ENCODE measurements at regions not wholly inside any gene's neighbourhood (a gene's known extent, or its start where the extent isn't known, plus 50 kb on each side); places are given as distances from the start of the nearest gene placed in this dataset.
"Not testable (repeated sequence)": the region's sequence is repeated elsewhere in the genome, so short reads cannot be mapped to it uniquely, and the experiment has no call there.

- H3K4me1 ChIP-seq (ENCODE audit: control insufficient read depth, insufficient read depth, low read length), result peaks cover 2% of the 10 kb centered on the region
- WGBS (ENCODE audit: insufficient coverage), result 80% methylated on average over 9 of the region's 12 CpGs
- no peaks in the 10 kb centered on the region for H3K9me3 ChIP-seq (replicated peaks; ENCODE audit: control insufficient read depth, low read depth, low read length)
- DNase-seq, result no peak
- no peak overlapping the region for H3K4me3 ChIP-seq (ENCODE audit: low read length)
- no peak overlapping the region for H3K27ac ChIP-seq (ENCODE audit: low read length)
- H3K36me3 ChIP-seq (ENCODE audit: control insufficient read depth, insufficient read depth, low read length), result no peaks in the 10 kb centered on the region
- H3K27me3 ChIP-seq (ENCODE audit: control insufficient read depth, insufficient read depth, low read length), result peaks cover 3% of the 10 kb centered on the region
Observed at GRCh38 chr2:242047963-242048362, 178.4 kb downstream of the RTP5 start.

GRCh38 chr2:242048479-242048878, 178.9 kb downstream of the RTP5 start:
- H3K27ac ChIP-seq (ENCODE audit: low read length), result no peak overlapping the region
- H3K4me1 ChIP-seq (ENCODE audit: control insufficient read depth, insufficient read depth, low read length), result peaks cover 2% of the 10 kb centered on the region
- peaks cover 3% of the 10 kb centered on the region for H3K27me3 ChIP-seq (ENCODE audit: control insufficient read depth, insufficient read depth, low read length)
- no CpG with 5 or more reads among the region's 2 CpGs for WGBS (ENCODE audit: insufficient coverage)
- H3K4me3 ChIP-seq (ENCODE audit: low read length), result no peak overlapping the region
- no peaks in the 10 kb centered on the region for H3K9me3 ChIP-seq (replicated peaks; ENCODE audit: control insufficient read depth, low read depth, low read length)
- no peaks in the 10 kb centered on the region for H3K36me3 ChIP-seq (ENCODE audit: control insufficient read depth, insufficient read depth, low read length)
- DNase-seq, result no peak

GRCh38 chr2:242049492-242049891, 180.0 kb downstream of the RTP5 start:
- WGBS (ENCODE audit: insufficient coverage), result 80% methylated on average over 1 of the region's 7 CpGs

GRCh38 chr2:242051463-242051862, 181.9 kb downstream of the RTP5 start:
- DNase-seq, result no peak
- Histone ChIP-seq H3K36me3 (ENCODE audit: control insufficient read depth, insufficient read depth, low read length) (no peaks in the 10 kb centered on the region), H3K4me3 (ENCODE audit: low read length) (no peak overlapping the region), H3K9me3 (replicated peaks; ENCODE audit: control insufficient read depth, low read depth, low read length) (no peaks in the 10 kb centered on the region), H3K27ac (ENCODE audit: low read length) (no peak overlapping the region), H3K27me3 (ENCODE audit: control insufficient read depth, insufficient read depth, low read length) (peaks cover 13% of the 10 kb centered on the region), H3K4me1 (ENCODE audit: control insufficient read depth, insufficient read depth, low read length) (no peaks in the 10 kb centered on the region)
- no CpG with 5 or more reads among the region's 1 CpG for WGBS (ENCODE audit: insufficient coverage)

More at GRCh38 chr2:242049492-242049891, 180.0 kb downstream of the RTP5 start:
- not testable (repeated sequence) for H3K4me3 ChIP-seq (ENCODE audit: low read length); H3K27ac ChIP-seq (ENCODE audit: low read length); H3K36me3 ChIP-seq (ENCODE audit: control insufficient read depth, insufficient read depth, low read length); H3K27me3 ChIP-seq (ENCODE audit: control insufficient read depth, insufficient read depth, low read length); H3K9me3 ChIP-seq (replicated peaks; ENCODE audit: control insufficient read depth, low read depth, low read length); DNase-seq; H3K4me1 ChIP-seq (ENCODE audit: control insufficient read depth, insufficient read depth, low read length)

- Histone ChIP-seq H3K36me3 (ENCODE audit: control insufficient read depth, insufficient read depth, low read length) (no peaks in the 10 kb centered on the region), H3K27ac (ENCODE audit: low read length) (no peak overlapping the region), H3K27me3 (ENCODE audit: control insufficient read depth, insufficient read depth, low read length) (peaks cover 19% of the 10 kb centered on the region), H3K4me3 (ENCODE audit: low read length) (no peak overlapping the region), H3K9me3 (replicated peaks; ENCODE audit: control insufficient read depth, low read depth, low read length) (no peaks in the 10 kb centered on the region), H3K4me1 (ENCODE audit: control insufficient read depth, insufficient read depth, low read length) (no peaks in the 10 kb centered on the region)
- 85% methylated on average over 9 of the region's 10 CpGs for WGBS (ENCODE audit: insufficient coverage)
- DNase-seq, result no peak
Observed at GRCh38 chr2:242052421-242052820, 182.9 kb downstream of the RTP5 start.

GRCh38 chr2:242053921-242054320, 184.4 kb downstream of the RTP5 start:
- H3K27me3 ChIP-seq (ENCODE audit: control insufficient read depth, insufficient read depth, low read length), result peaks cover 24% of the 10 kb centered on the region
- H3K9me3 ChIP-seq (replicated peaks; ENCODE audit: control insufficient read depth, low read depth, low read length), result no peaks in the 10 kb centered on the region
- H3K4me1 ChIP-seq (ENCODE audit: control insufficient read depth, insufficient read depth, low read length), result no peaks in the 10 kb centered on the region
- DNase-seq, result no peak
- WGBS (ENCODE audit: insufficient coverage), result 75% methylated on average over 9 of the region's 12 CpGs
- no peak overlapping the region for H3K27ac ChIP-seq (ENCODE audit: low read length)
- H3K4me3 ChIP-seq (ENCODE audit: low read length), result no peak overlapping the region
- no peaks in the 10 kb centered on the region for H3K36me3 ChIP-seq (ENCODE audit: control insufficient read depth, insufficient read depth, low read length)

GRCh38 chr2:242054406-242054805, 184.9 kb downstream of the RTP5 start:
- no peaks in the 10 kb centered on the region for H3K4me1 ChIP-seq (ENCODE audit: control insufficient read depth, insufficient read depth, low read length)
- H3K27ac ChIP-seq (ENCODE audit: low read length), result no peak overlapping the region
- peaks cover 24% of the 10 kb centered on the region for H3K27me3 ChIP-seq (ENCODE audit: control insufficient read depth, insufficient read depth, low read length)
- no peaks in the 10 kb centered on the region for H3K9me3 ChIP-seq (replicated peaks; ENCODE audit: control insufficient read depth, low read depth, low read length)
- H3K36me3 ChIP-seq (ENCODE audit: control insufficient read depth, insufficient read depth, low read length), result no peaks in the 10 kb centered on the region
- WGBS (ENCODE audit: insufficient coverage), result 83% methylated on average over 3 of the region's 6 CpGs
- H3K4me3 ChIP-seq (ENCODE audit: low read length), result no peak overlapping the region
- no peak for DNase-seq

- Histone ChIP-seq H3K9me3 (replicated peaks; ENCODE audit: control insufficient read depth, low read depth, low read length) (peaks cover 1% of the 10 kb centered on the region), H3K4me3 (ENCODE audit: low read length) (no peak overlapping the region), H3K36me3 (ENCODE audit: control insufficient read depth, insufficient read depth, low read length) (no peaks in the 10 kb centered on the region), H3K4me1 (ENCODE audit: control insufficient read depth, insufficient read depth, low read length) (no peaks in the 10 kb centered on the region), H3K27ac (ENCODE audit: low read length) (no peak overlapping the region), H3K27me3 (ENCODE audit: control insufficient read depth, insufficient read depth, low read length) (peaks cover 24% of the 10 kb centered on the region)
- no peak for DNase-seq
- 86% methylated on average over 37 of the region's 39 CpGs for WGBS (ENCODE audit: insufficient coverage)
Observed at GRCh38 chr2:242054881-242055801, 185.6 kb downstream of the RTP5 start.

- Histone ChIP-seq H3K27me3 (ENCODE audit: control insufficient read depth, insufficient read depth, low read length) (peaks cover 24% of the 10 kb centered on the region), H3K4me3 (ENCODE audit: low read length) (no peak overlapping the region), H3K27ac (ENCODE audit: low read length) (no peak overlapping the region), H3K9me3 (replicated peaks; ENCODE audit: control insufficient read depth, low read depth, low read length) (peaks cover 5% of the 10 kb centered on the region), H3K36me3 (ENCODE audit: control insufficient read depth, insufficient read depth, low read length) (no peaks in the 10 kb centered on the region), H3K4me1 (ENCODE audit: control insufficient read depth, insufficient read depth, low read length) (no peaks in the 10 kb centered on the region)
- 52% methylated on average over 5 of the region's 10 CpGs for WGBS (ENCODE audit: insufficient coverage)
- DNase-seq, result no peak
Observed at GRCh38 chr2:242056026-242056425, 186.5 kb downstream of the RTP5 start.

GRCh38 chr2:242056785-242057184, 187.3 kb downstream of the RTP5 start:
- Histone ChIP-seq H3K27me3 (ENCODE audit: control insufficient read depth, insufficient read depth, low read length) (peaks cover 24% of the 10 kb centered on the region), H3K36me3 (ENCODE audit: control insufficient read depth, insufficient read depth, low read length) (no peaks in the 10 kb centered on the region), H3K4me3 (ENCODE audit: low read length) (no peak overlapping the region), H3K9me3 (replicated peaks; ENCODE audit: control insufficient read depth, low read depth, low read length) (peaks cover 5% of the 10 kb centered on the region), H3K4me1 (ENCODE audit: control insufficient read depth, insufficient read depth, low read length) (no peaks in the 10 kb centered on the region), H3K27ac (ENCODE audit: low read length) (no peak overlapping the region)
- WGBS (ENCODE audit: insufficient coverage), result 41% methylated on average over 11 of the region's 11 CpGs
- DNase-seq, result no peak
